SK-N-SH (cell line): ENCODE measurements at regions not wholly inside any gene's neighbourhood (a gene's known extent, or its start where the extent isn't known, plus 50 kb on each side); places are given as distances from the start of the nearest gene placed in this dataset.

ENCODE experiments used
- CHD2 ChIP-seq: fragments of 150-350 bp; IDR thresholded peaks from 2 replicates; pipeline ENCODE4 v1.6.1; 2018; ENCODE audit warnings: low read length; ENCODE audit not compliant: partially characterized antibody
- EZH2phosphoT487 ChIP-seq: fragments of 200-600 bp; sonication (generic); IDR thresholded peaks from 2 replicates; pipeline ENCODE4 v1.6.1; 2017; ENCODE audit warnings: low read depth, mixed run types, mild to moderate bottlenecking, antibody characterized with exemption, moderate library complexity, borderline replicate concordance
- GABPA ChIP-seq: IDR thresholded peaks from 2 replicates; pipeline ENCODE4 v1.4.0; 2012; ENCODE audit warnings: low read depth, mild to moderate bottlenecking
- IRF3 ChIP-seq: fragments of 150-350 bp; IDR thresholded peaks from 2 replicates; pipeline ENCODE4 v1.6.1; 2016; ENCODE audit warnings: mild to moderate bottlenecking, low read depth, low read length
- NRF1 ChIP-seq: IDR thresholded peaks from 2 replicates; pipeline ENCODE4 v1.6.1; 2012; ENCODE audit warnings: low read depth, mild to moderate bottlenecking, low read length
- PBX3 ChIP-seq: IDR thresholded peaks from 2 replicates; pipeline ENCODE4; 2012
- TEAD4 ChIP-seq: IDR thresholded peaks from 2 replicates; pipeline ENCODE4 v1.4.0; 2012; ENCODE audit warnings: mild to moderate bottlenecking, borderline replicate concordance; ENCODE audit not compliant: insufficient read depth
- TF ChIP-seq, protein P1 (sequence below): fragments of 200-600 bp; sonication (generic); IDR thresholded peaks from 2 replicates; pipeline ENCODE4 v1.6.1; 2017; ENCODE audit warnings: antibody characterized with exemption, mild to moderate bottlenecking, moderate library complexity

DNA sequence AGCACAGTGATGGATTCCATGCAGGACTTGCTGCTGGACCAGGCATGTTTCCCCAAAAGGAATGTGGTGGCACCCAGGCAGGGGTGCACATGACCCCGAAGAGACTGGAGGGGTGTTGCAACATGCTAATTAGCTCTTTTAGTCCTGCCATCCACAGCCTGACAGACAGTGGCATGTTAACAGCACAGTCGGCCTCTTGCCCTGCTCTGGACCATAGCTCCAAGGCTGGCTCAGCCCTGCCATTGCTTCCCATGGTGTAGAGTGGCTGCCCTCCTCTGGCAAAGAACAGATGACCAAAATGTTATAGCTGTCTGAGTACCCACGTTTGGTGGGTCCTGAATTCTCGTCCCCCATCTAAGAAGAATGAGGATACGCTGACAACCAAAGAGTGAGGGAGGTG is 736.4 kb upstream of the PTPRD start:
- TF ChIP-seq, protein P1, sequence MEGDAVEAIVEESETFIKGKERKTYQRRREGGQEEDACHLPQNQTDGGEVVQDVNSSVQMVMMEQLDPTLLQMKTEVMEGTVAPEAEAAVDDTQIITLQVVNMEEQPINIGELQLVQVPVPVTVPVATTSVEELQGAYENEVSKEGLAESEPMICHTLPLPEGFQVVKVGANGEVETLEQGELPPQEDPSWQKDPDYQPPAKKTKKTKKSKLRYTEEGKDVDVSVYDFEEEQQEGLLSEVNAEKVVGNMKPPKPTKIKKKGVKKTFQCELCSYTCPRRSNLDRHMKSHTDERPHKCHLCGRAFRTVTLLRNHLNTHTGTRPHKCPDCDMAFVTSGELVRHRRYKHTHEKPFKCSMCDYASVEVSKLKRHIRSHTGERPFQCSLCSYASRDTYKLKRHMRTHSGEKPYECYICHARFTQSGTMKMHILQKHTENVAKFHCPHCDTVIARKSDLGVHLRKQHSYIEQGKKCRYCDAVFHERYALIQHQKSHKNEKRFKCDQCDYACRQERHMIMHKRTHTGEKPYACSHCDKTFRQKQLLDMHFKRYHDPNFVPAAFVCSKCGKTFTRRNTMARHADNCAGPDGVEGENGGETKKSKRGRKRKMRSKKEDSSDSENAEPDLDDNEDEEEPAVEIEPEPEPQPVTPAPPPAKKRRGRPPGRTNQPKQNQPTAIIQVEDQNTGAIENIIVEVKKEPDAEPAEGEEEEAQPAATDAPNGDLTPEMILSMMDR = no peak
- TF ChIP-seq PBX3 (no peak), CHD2 (no peak), EZH2phosphoT487 (no peak), GABPA (no peak), TEAD4 (no peak), NRF1 (no peak), IRF3 (no peak)
